NB4 (cell line): ENCODE measurements at regions not wholly inside any gene's neighbourhood (a gene's known extent, or its start where the extent isn't known, plus 50 kb on each side); places are given as distances from the start of the nearest gene placed in this dataset.
"Not testable (repeated sequence)": the region's sequence is repeated elsewhere in the genome, so short reads cannot be mapped to it uniquely, and the experiment has no call there.

ENCODE experiments used
- DNase-seq: peaks from one replicate; pipeline ENCODE4 v3.0.0; 2010; ENCODE audit warnings: low read depth
- H3K4me3 ChIP-seq: one replicate; pipeline ENCODE4 v1.5.1; 2011; ENCODE audit warnings: mild to moderate bottlenecking, low read depth, low read length, moderate library complexity
- MAX ChIP-seq: IDR thresholded peaks from 2 replicates; pipeline ENCODE4 v1.6.1; 2011; ENCODE audit warnings: low read depth, low read length
- MYC ChIP-seq: IDR thresholded peaks from 2 replicates; pipeline ENCODE4 v1.6.1; 2011; ENCODE audit warnings: low read depth, low read length
- POLR2A ChIP-seq: IDR thresholded peaks from 2 replicates; pipeline ENCODE4 v1.6.1; 2011; ENCODE audit warnings: mild to moderate bottlenecking; ENCODE audit not compliant: insufficient read length; ENCODE audit errors: extremely low read depth
- TF ChIP-seq, protein P1 (sequence below): IDR thresholded peaks from one replicate; pipeline ENCODE4 v1.5.1; 2012; ENCODE audit warnings: low read depth, low read length

- TF ChIP-seq POLR2A (no peak), MYC (no peak), MAX (no peak)
- TF ChIP-seq, protein P1, sequence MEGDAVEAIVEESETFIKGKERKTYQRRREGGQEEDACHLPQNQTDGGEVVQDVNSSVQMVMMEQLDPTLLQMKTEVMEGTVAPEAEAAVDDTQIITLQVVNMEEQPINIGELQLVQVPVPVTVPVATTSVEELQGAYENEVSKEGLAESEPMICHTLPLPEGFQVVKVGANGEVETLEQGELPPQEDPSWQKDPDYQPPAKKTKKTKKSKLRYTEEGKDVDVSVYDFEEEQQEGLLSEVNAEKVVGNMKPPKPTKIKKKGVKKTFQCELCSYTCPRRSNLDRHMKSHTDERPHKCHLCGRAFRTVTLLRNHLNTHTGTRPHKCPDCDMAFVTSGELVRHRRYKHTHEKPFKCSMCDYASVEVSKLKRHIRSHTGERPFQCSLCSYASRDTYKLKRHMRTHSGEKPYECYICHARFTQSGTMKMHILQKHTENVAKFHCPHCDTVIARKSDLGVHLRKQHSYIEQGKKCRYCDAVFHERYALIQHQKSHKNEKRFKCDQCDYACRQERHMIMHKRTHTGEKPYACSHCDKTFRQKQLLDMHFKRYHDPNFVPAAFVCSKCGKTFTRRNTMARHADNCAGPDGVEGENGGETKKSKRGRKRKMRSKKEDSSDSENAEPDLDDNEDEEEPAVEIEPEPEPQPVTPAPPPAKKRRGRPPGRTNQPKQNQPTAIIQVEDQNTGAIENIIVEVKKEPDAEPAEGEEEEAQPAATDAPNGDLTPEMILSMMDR: no peak
- no peak overlapping the region for H3K4me3 ChIP-seq
- peak; percentile 89 for DNase-seq
These were observed 435.8 kb downstream of the MRPL39 start for GRCh38 chr21:25171438-25171837.

GRCh38 chr21:25170681-25171080 lies 436.6 kb downstream of the MRPL39 start:
- peak; percentile 45 for DNase-seq
- no peak overlapping the region for H3K4me3 ChIP-seq
- TF ChIP-seq POLR2A (no peak), MYC (no peak), MAX (no peak)
- TF ChIP-seq, protein P1: no peak

GRCh38 chr21:25169370-25169769 lies 437.9 kb downstream of the MRPL39 start:
- TF ChIP-seq POLR2A (no peak), MYC (no peak), MAX (no peak)
- TF ChIP-seq, protein P1: no peak
- no peak for DNase-seq

GRCh38 chr21:25166904-25167303 lies 440.4 kb downstream of the MRPL39 start:
- not testable (repeated sequence) for H3K4me3 ChIP-seq, DNase-seq

More at GRCh38 chr21:25169370-25169769, 437.9 kb downstream of the MRPL39 start:
- H3K4me3 ChIP-seq: no peak overlapping the region

DNA sequence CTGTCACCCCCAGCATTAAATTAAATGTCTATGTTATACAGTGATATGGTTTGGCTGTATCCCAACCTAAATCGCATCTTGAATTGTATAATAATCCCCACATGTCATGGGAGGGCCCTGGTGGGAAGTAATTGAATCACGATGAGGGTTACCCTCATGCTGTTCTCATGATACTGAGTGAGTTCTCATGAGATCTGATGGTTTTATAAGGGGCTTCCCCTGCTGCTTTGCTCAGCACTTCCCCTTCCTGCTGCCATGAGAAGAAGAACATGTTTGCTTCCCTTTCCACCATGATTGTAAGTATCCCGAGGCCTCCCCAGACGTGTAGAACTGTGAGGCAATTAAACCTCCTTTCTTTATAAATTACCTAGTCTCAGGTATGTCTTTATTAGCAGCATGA lies 445.7 kb downstream of the MRPL39 start:
- DNase-seq: no peak
- no peak for TF ChIP-seq MAX
- no peak for TF ChIP-seq MYC
- TF ChIP-seq, protein P1: no peak
- TF ChIP-seq POLR2A: no peak
- no peak overlapping the region for H3K4me3 ChIP-seq

DNA sequence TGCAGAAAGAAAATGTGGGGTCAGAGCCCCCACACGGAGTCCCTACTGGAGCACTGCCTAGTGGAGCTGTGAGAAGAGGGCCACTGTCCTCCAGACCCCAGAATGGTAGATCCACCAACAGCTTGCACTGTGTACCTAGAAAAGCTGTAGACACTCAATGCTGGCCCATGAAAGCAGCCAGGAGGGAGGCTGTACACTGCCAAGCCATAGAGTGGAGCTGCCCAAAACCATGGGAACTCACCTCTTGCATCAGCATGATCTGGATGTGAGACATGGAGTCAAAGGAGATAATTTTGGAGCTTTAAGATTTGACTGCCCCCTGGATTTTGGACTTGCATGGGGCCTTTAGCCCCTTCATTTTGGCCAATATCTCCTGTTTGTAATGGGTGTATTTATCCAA lies 452.3 kb downstream of the MRPL39 start:
- H3K4me3 ChIP-seq, DNase-seq: not testable (repeated sequence)

GRCh38 chr21:25149022-25149421 lies 458.3 kb downstream of the MRPL39 start:
- no peak for DNase-seq
- no peak overlapping the region for H3K4me3 ChIP-seq
- TF ChIP-seq, protein P1: no peak
- TF ChIP-seq POLR2A (no peak), MAX (no peak), MYC (no peak)
